ENCODE measurements at regions not wholly inside any gene's neighbourhood (a gene's known extent, or its start where the extent isn't known, plus 50 kb on each side); places are given as distances from the start of the nearest gene placed in this dataset.

DNA sequence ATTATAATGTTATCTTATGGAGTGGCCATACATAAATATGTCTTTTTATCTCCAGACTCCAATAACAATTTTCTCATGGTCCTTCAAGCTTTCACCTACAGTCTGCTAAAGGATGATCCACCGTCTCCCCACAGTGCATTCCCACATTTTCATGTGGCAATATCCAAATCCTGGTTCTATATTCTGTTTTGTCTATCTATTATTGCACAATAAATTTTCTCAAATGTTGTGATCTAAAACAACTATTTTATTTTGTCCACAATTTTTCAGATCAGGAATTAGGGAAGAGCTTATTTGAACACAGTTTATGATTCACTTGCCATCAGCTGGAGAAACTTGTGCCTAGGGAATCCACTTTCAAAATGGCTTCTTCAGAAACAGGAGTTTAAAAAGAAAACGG lies 614.4 kb upstream of the TMEFF2 start:
- H3K27ac ChIP-seq: no peak overlapping the region
- ATAC-seq (no peak), DNase-seq (no peak), FAIRE-seq (no peak)
- H3K36me3 ChIP-seq: no peaks in the 10 kb centered on the region
- H3K27me3 ChIP-seq: no peaks in the 10 kb centered on the region
- 45 to 60% methylated on average over 2 of the region's 2 CpGs for WGBS, 2 donors
- intact Hi-C loops (cut with DNase I): no loop called here
- H3K4me3 ChIP-seq: no peak overlapping the region
- H3K4me1 ChIP-seq: no peaks in the 10 kb centered on the region
- TF ChIP-seq, protein P1, sequence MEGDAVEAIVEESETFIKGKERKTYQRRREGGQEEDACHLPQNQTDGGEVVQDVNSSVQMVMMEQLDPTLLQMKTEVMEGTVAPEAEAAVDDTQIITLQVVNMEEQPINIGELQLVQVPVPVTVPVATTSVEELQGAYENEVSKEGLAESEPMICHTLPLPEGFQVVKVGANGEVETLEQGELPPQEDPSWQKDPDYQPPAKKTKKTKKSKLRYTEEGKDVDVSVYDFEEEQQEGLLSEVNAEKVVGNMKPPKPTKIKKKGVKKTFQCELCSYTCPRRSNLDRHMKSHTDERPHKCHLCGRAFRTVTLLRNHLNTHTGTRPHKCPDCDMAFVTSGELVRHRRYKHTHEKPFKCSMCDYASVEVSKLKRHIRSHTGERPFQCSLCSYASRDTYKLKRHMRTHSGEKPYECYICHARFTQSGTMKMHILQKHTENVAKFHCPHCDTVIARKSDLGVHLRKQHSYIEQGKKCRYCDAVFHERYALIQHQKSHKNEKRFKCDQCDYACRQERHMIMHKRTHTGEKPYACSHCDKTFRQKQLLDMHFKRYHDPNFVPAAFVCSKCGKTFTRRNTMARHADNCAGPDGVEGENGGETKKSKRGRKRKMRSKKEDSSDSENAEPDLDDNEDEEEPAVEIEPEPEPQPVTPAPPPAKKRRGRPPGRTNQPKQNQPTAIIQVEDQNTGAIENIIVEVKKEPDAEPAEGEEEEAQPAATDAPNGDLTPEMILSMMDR (IDR thresholded peaks at IDR 0.05): no peak
- H3K9me3 ChIP-seq: no peaks in the 10 kb centered on the region

DNA sequence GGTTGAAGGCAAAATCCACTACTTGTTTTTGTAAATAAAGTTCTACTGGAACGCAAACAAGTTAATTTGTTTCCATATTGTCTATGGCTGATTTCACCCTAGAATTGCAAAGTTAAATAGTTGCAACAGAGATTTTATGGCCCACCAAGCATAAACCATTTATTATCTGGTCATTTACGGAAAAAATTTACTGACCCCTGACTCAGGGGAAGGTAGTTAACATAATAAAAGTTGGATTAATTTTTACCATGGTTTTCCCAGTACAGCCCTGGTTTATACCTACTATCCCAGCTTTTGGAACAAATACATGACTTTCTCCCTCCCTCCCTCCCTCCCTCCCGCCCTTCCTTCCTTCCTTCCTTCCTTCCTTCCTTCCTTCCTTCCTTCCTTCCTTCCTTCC lies 588.9 kb upstream of the TMEFF2 start:
- Histone ChIP-seq H3K4me1 (no peaks in the 10 kb centered on the region), H3K27me3 (no peaks in the 10 kb centered on the region), H3K4me3 (no peak overlapping the region), H3K36me3 (no peaks in the 10 kb centered on the region), H3K27ac (no peak overlapping the region), H3K9me3 (no peaks in the 10 kb centered on the region)
- FAIRE-seq (no peak), ATAC-seq (no peak), DNase-seq (no peak)
- WGBS, 2 donors: 63 to 64% methylated on average over 3 of the region's 3 CpGs
- TF ChIP-seq, protein P1 (IDR thresholded peaks at IDR 0.05): no peak
- intact Hi-C loops (cut with DNase I): no loop called here

DNA sequence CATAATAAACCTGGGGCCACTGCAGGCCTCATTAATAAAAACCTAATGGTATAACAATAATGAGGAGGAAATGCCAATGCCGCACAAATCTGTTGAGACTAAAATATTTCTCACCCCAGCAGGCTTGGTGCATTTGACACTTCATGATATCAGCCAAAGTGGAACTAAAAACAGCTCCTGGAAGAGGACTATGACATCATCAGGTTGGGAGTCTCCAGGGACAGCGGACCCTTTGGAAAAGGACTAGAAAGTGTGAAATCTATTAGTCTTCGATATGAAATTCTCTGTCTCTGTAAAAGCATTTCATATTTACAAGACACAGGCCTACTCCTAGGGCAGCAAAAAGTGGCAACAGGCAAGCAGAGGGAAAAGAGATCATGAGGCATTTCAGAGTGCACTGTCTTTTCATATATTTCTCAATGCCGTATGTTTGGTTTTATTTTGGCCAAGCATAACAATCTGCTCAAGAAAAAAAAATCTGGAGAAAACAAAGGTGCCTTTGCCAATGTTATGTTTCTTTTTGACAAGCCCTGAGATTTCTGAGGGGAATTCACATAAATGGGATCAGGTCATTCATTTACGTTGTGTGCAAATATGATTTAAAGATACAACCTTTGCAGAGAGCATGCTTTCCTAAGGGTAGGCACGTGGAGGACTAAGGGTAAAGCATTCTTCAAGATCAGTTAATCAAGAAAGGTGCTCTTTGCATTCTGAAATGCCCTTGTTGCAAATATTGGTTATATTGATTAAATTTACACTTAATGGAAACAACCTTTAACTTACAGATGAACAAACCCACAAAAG lies 580.9 kb upstream of the TMEFF2 start:
- Histone ChIP-seq H3K27ac (no peak overlapping the region), H3K4me3 (no peak overlapping the region), H3K9me3 (no peaks in the 10 kb centered on the region), H3K36me3 (no peaks in the 10 kb centered on the region), H3K4me1 (no peaks in the 10 kb centered on the region), H3K27me3 (no peaks in the 10 kb centered on the region)
- intact Hi-C loops (cut with DNase I): no loop called here
- FAIRE-seq: no peak
- no peak for ATAC-seq
- WGBS, 2 donors: 58 to 65% methylated on average over 6 of the region's 6 CpGs
- DNase-seq: no peak
- TF ChIP-seq, protein P1 (IDR thresholded peaks at IDR 0.05): no peak

DNA sequence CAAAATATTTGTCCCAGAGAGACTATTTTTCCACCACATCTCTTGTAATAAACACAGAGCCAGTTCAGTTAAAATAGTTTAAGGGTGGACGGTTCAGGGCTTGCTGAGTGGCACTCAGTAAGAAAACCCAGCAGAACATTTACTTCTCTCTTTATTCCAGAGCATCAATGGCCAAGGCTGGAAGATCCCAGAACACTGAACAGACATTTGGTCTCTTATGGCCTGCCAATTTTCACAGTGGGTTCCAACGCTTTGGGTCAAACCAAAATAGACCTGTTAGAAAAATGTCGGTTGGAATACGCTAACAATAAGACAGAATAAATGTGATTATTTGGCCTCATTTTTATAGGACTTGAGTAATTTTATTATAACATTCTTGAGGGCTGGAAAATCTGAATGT lies 580.3 kb upstream of the TMEFF2 start:
- ATAC-seq: no peak
- Histone ChIP-seq H3K27me3 (no peaks in the 10 kb centered on the region), H3K9me3 (no peaks in the 10 kb centered on the region), H3K4me3 (no peak overlapping the region), H3K27ac (no peak overlapping the region), H3K36me3 (no peaks in the 10 kb centered on the region), H3K4me1 (no peaks in the 10 kb centered on the region)
- 73 to 86% methylated on average over 4 of the region's 4 CpGs for WGBS, 2 donors
- intact Hi-C loops (cut with DNase I): no loop called here
- FAIRE-seq: no peak
- DNase-seq: no peak
- TF ChIP-seq, protein P1 (IDR thresholded peaks at IDR 0.05): no peak

- Histone ChIP-seq H3K36me3 (no peaks in the 10 kb centered on the region), H3K9me3 (no peaks in the 10 kb centered on the region), H3K27me3 (no peaks in the 10 kb centered on the region), H3K4me1 (no peaks in the 10 kb centered on the region), H3K27ac (no peak overlapping the region), H3K4me3 (no peak overlapping the region)
- no peak for FAIRE-seq
- ATAC-seq: no peak
- intact Hi-C loops (cut with DNase I): no loop called here
- no peak for DNase-seq
- TF ChIP-seq, protein P1 (IDR thresholded peaks at IDR 0.05): no peak
- WGBS, 2 donors: 14 to 23% methylated on average over 2 of the region's 2 CpGs
Measured at GRCh38 chr2:192773044-192773443, 578.3 kb upstream of the TMEFF2 start.
